Keratinocyte (primary cell): ENCODE measurements at regions not wholly inside any gene's neighbourhood (a gene's known extent, or its start where the extent isn't known, plus 50 kb on each side); places are given as distances from the start of the nearest gene placed in this dataset.

Experiments
- DNase-seq: peaks from one replicate; pipeline ENCODE4 v3.0.0-alpha.2; 2011; ENCODE audit warnings: low read depth, missing footprints, low spot score
- FAIRE-seq: peaks from 2 replicates; lab custom pipeline; 2011; peaks lifted over from hg19 to GRCh38; lab: Jason Lieb, UNC
- H2AFZ ChIP-seq: 2 replicates; pipeline ENCODE4 v1.6.0; 2012; ENCODE audit warnings: low read length, control low read depth, inconsistent platforms; ENCODE audit not compliant: control insufficient read depth
- H3K27ac ChIP-seq: 2 replicates; pipeline ENCODE4 v1.5.1; 2011; ENCODE audit warnings: low read length; ENCODE audit not compliant: control insufficient read depth, insufficient read depth
- H3K27me3 ChIP-seq: 3 replicates; pipeline ENCODE4 v1.6.0; 2011; ENCODE audit warnings: low read length; ENCODE audit not compliant: control insufficient read depth, insufficient read depth; ENCODE audit errors: extremely low read depth
- H3K36me3 ChIP-seq, 2 experiments: 2 replicates in 1 of 2; 3 replicates in 1 of 2; pipeline ENCODE4 v1.5.1; 2011; ENCODE audit warnings: low read length in 2 of 2, mild to moderate bottlenecking in 1 of 2; ENCODE audit not compliant: control insufficient read depth in 2 of 2, insufficient read depth in 2 of 2; ENCODE audit errors: extremely low read depth in 1 of 2
- H3K4me1 ChIP-seq: 3 replicates; pipeline ENCODE4 v1.5.1; 2011; ENCODE audit warnings: low read length; ENCODE audit not compliant: control insufficient read depth, insufficient read depth; ENCODE audit errors: extremely low read depth
- H3K4me2 ChIP-seq: 3 replicates; pipeline ENCODE4 v1.6.0; 2011; ENCODE audit warnings: low read depth, low read length; ENCODE audit not compliant: control insufficient read depth, insufficient read depth; ENCODE audit errors: extremely low read depth
- H3K4me3 ChIP-seq, 3 experiments: fragments of 200-600 bp in 1 of 3; sonication (generic) in 1 of 3; 2 replicates in 2 of 3; 3 replicates in 1 of 3; pipeline ENCODE4 v1.5.1; 2011 to 2016; ENCODE audit warnings: low read length in 3 of 3, mild to moderate bottlenecking in 3 of 3, control low read depth in 2 of 3, inconsistent platforms in 1 of 3, low read depth in 1 of 3, mixed read lengths in 1 of 3, mixed run types in 1 of 3, moderate library complexity in 1 of 3; ENCODE audit not compliant: control insufficient read depth in 2 of 3, insufficient read depth in 2 of 3; ENCODE audit errors: extremely low read depth in 1 of 3
- H3K79me2 ChIP-seq: 2 replicates; pipeline ENCODE4 v1.6.0; 2012; ENCODE audit warnings: low read length; ENCODE audit not compliant: control insufficient read depth, insufficient read depth
- H3K9ac ChIP-seq: 3 replicates; pipeline ENCODE4 v1.6.0; 2011; ENCODE audit warnings: low read length; ENCODE audit not compliant: control insufficient read depth, insufficient read depth; ENCODE audit errors: extremely low read depth
- H3K9me1 ChIP-seq: 3 replicates; pipeline ENCODE4 v1.6.0; 2011; ENCODE audit warnings: low read length; ENCODE audit not compliant: control insufficient read depth, insufficient read depth; ENCODE audit errors: extremely low read depth
- H3K9me3 ChIP-seq: 2 replicates; pipeline ENCODE4 v1.5.1; 2012; ENCODE audit warnings: low read depth, low read length; ENCODE audit not compliant: control insufficient read depth
- H4K20me1 ChIP-seq: 3 replicates; pipeline ENCODE4 v1.6.0; 2011; ENCODE audit warnings: low read length; ENCODE audit not compliant: control insufficient read depth, insufficient read depth; ENCODE audit errors: extremely low read depth
- CTCF ChIP-seq, 3 experiments: IDR thresholded peaks in 1 of 3; conservative IDR thresholded peaks in 1 of 3; optimal IDR thresholded peaks in 1 of 3; 2 replicates in 2 of 3; 3 replicates in 1 of 3; pipeline versions ENCODE3 to v1.5.1; 2011; ENCODE audit warnings: low read length in 3 of 3, mild to moderate bottlenecking in 3 of 3, moderate library complexity in 2 of 3, control low read depth in 1 of 3, inconsistent platforms in 1 of 3; ENCODE audit not compliant: insufficient read depth in 2 of 3; ENCODE audit errors: extremely low read depth in 1 of 3
- EZH2 ChIP-seq: IDR thresholded peaks from one replicate; pipeline ENCODE4 v1.6.1; 2012; ENCODE audit warnings: inconsistent platforms, mild to moderate bottlenecking, low read length, moderate library complexity
- dilution Hi-C: fragments of 300-500 bp; cut with MboI; formaldehyde crosslinking; loops from one replicate; pipeline ENCODE4 v1.7.0; 2020; ENCODE audit warnings: low sequenced_read_pairs; ENCODE audit not compliant: extremely low pct_ligation_motif_present

GRCh38 chr3:163878396-163878795 lies 1199.9 kb downstream of the SI start:
- H3K9ac ChIP-seq = no peak overlapping the region
- no peak overlapping the region for H2AFZ ChIP-seq
- no peak overlapping the region for H3K4me2 ChIP-seq
- TF ChIP-seq CTCF (optimal IDR thresholded peaks at IDR 0.05 in 1 of 3, IDR thresholded peaks at IDR 0.05 in 1 of 3, conservative IDR thresholded peaks at IDR 0.05 in 1 of 3; ENCODE audit: extremely low read depth in 1 of 3, insufficient read depth in 2 of 3, low read length in 3 of 3) = no peak
- TF ChIP-seq EZH2 = no peak
- no peaks in the 10 kb centered on the region for H3K79me2 ChIP-seq
- H3K9me3 ChIP-seq = no peaks in the 10 kb centered on the region
- H3K36me3 ChIP-seq = no peaks in the 10 kb centered on the region
- no peak overlapping the region for H3K27ac ChIP-seq
- DNase-seq (no peak), FAIRE-seq (no peak)
- no peak overlapping the region for H3K4me3 ChIP-seq
- no peaks in the 10 kb centered on the region for H3K4me1 ChIP-seq
- H3K27me3 ChIP-seq = no peaks in the 10 kb centered on the region
- no peaks in the 10 kb centered on the region for H3K9me1 ChIP-seq
- no peaks in the 10 kb centered on the region for H4K20me1 ChIP-seq
- dilution Hi-C loops = no loop called here

- no peak overlapping the region for H3K9ac ChIP-seq
- FAIRE-seq (no peak), DNase-seq (no peak)
- dilution Hi-C loops = no loop called here
- no peak overlapping the region for H3K4me3 ChIP-seq
- no peak overlapping the region for H2AFZ ChIP-seq
- no peaks in the 10 kb centered on the region for H4K20me1 ChIP-seq
- no peak overlapping the region for H3K4me2 ChIP-seq
- no peak overlapping the region for H3K27ac ChIP-seq
- TF ChIP-seq CTCF (optimal IDR thresholded peaks at IDR 0.05 in 1 of 3, IDR thresholded peaks at IDR 0.05 in 1 of 3, conservative IDR thresholded peaks at IDR 0.05 in 1 of 3; ENCODE audit: extremely low read depth in 1 of 3, insufficient read depth in 2 of 3, low read length in 3 of 3) (no peak), EZH2 (no peak)
- no peaks in the 10 kb centered on the region for H3K9me3 ChIP-seq
- H3K36me3 ChIP-seq = no peaks in the 10 kb centered on the region
- H3K9me1 ChIP-seq = no peaks in the 10 kb centered on the region
- H3K79me2 ChIP-seq = no peaks in the 10 kb centered on the region
- H3K4me1 ChIP-seq = no peaks in the 10 kb centered on the region
- H3K27me3 ChIP-seq = no peaks in the 10 kb centered on the region
These were observed 1200.5 kb downstream of the SI start for GRCh38 chr3:163877805-163878204.
